ENCODE measurements at regions not wholly inside any gene's neighbourhood (a gene's known extent, or its start where the extent isn't known, plus 50 kb on each side); places are given as distances from the start of the nearest gene placed in this dataset.
A peak's percentile ranks its signal among the peaks of the same experiment; 100 is the strongest.

- no peak overlapping the region for H3K4me3 ChIP-seq (ENCODE audit: low read length)
- DNase-seq (ENCODE audit: low read depth), result peak; percentile 14
- TF ChIP-seq, protein P1, sequence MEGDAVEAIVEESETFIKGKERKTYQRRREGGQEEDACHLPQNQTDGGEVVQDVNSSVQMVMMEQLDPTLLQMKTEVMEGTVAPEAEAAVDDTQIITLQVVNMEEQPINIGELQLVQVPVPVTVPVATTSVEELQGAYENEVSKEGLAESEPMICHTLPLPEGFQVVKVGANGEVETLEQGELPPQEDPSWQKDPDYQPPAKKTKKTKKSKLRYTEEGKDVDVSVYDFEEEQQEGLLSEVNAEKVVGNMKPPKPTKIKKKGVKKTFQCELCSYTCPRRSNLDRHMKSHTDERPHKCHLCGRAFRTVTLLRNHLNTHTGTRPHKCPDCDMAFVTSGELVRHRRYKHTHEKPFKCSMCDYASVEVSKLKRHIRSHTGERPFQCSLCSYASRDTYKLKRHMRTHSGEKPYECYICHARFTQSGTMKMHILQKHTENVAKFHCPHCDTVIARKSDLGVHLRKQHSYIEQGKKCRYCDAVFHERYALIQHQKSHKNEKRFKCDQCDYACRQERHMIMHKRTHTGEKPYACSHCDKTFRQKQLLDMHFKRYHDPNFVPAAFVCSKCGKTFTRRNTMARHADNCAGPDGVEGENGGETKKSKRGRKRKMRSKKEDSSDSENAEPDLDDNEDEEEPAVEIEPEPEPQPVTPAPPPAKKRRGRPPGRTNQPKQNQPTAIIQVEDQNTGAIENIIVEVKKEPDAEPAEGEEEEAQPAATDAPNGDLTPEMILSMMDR (conservative IDR thresholded peaks at IDR 0.05; ENCODE audit: low read length), result no peak
Observed at GRCh38 chr3:74351213-74351612, 263.2 kb downstream of the CNTN3 start.

GRCh38 chr3:74349015-74349414 is 265.4 kb downstream of the CNTN3 start:
- H3K4me3 ChIP-seq (ENCODE audit: low read length), result no peak overlapping the region
- DNase-seq (ENCODE audit: low read depth), result no peak
- TF ChIP-seq, protein P1 (conservative IDR thresholded peaks at IDR 0.05; ENCODE audit: low read length), result no peak

- TF ChIP-seq, protein P1 (conservative IDR thresholded peaks at IDR 0.05; ENCODE audit: low read length), result no peak
- H3K4me3 ChIP-seq (ENCODE audit: low read length), result no peak overlapping the region
- DNase-seq (ENCODE audit: low read depth), result no peak
Observed at GRCh38 chr3:74347563-74348268, 266.7 kb downstream of the CNTN3 start.

DNA sequence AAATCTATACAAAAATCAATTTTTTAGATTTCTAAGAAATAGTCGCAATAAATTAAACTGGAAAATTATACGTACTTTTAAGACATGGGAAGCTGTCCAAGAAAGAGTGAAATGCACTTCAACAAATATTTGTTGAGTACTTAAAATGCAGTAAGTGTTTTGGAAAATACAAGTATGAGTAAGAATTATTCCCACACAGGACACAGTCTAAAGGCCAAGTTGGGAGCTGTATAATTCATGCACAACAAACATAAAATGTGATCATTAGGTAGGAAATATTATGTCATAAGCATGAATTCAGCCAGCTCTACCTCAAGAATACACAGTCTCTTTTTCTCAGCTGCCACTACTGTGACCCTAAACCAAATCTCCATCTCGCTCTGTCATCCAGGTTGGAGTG is 267.6 kb downstream of the CNTN3 start:
- no peak for DNase-seq (ENCODE audit: low read depth)
- H3K4me3 ChIP-seq (ENCODE audit: low read length), result no peak overlapping the region
- TF ChIP-seq, protein P1 (conservative IDR thresholded peaks at IDR 0.05; ENCODE audit: low read length), result no peak

GRCh38 chr3:74345701-74346100 is 268.8 kb downstream of the CNTN3 start:
- TF ChIP-seq, protein P1 (conservative IDR thresholded peaks at IDR 0.05; ENCODE audit: low read length), result no peak
- no peak for DNase-seq (ENCODE audit: low read depth)
- H3K4me3 ChIP-seq (ENCODE audit: low read length), result no peak overlapping the region

- H3K4me3 ChIP-seq (ENCODE audit: low read length), result no peak overlapping the region
- TF ChIP-seq, protein P1 (conservative IDR thresholded peaks at IDR 0.05; ENCODE audit: low read length), result no peak
- no peak for DNase-seq (ENCODE audit: low read depth)
Observed at GRCh38 chr3:74344865-74345440, 269.5 kb downstream of the CNTN3 start.

DNA sequence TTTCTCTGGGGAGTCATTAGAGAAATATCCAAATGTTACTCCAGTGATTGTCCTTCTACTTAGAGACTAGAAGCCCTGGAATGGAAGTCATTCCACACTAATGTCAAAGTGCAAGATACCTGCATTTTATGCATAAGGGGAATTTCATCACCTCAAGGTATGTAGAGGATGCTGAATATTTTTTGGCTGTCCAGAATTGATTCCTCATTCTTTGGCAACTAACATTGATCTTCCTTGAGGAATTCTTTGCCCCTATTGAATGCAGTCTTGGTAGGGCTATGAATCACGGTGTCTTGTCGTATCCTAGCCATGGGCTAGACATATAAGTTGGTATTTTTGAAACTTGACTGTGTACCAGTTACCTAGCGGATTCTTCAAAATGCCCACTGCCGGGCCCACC is 271.1 kb downstream of the CNTN3 start:
- no peak overlapping the region for H3K4me3 ChIP-seq (ENCODE audit: low read length)
- DNase-seq (ENCODE audit: low read depth), result no peak
- TF ChIP-seq, protein P1 (conservative IDR thresholded peaks at IDR 0.05; ENCODE audit: low read length), result no peak
